ENCODE measurements at regions not wholly inside any gene's neighbourhood (a gene's known extent, or its start where the extent isn't known, plus 50 kb on each side); places are given as distances from the start of the nearest gene placed in this dataset.

GRCh38 chr9:99544526-99544925, 277.2 kb upstream of the NR4A3 start:
- no peak for DNase-seq (ENCODE audit: low read depth)

GRCh38 chr9:99549441-99549840, 272.2 kb upstream of the NR4A3 start:
- no peak for DNase-seq (ENCODE audit: low read depth)

GRCh38 chr9:99555792-99556191, 265.9 kb upstream of the NR4A3 start:
- no peak for DNase-seq (ENCODE audit: low read depth)

- no peak for DNase-seq (ENCODE audit: low read depth)
Measured at GRCh38 chr9:99556998-99557397, 264.7 kb upstream of the NR4A3 start.

- no peak for DNase-seq (ENCODE audit: low read depth)
Measured at GRCh38 chr9:99557816-99558215, 263.9 kb upstream of the NR4A3 start.

- no peak for DNase-seq (ENCODE audit: low read depth)
Measured at GRCh38 chr9:99559776-99560175, 261.9 kb upstream of the NR4A3 start.

- DNase-seq (ENCODE audit: low read depth), result no peak
Measured at GRCh38 chr9:99560561-99560960, 261.1 kb upstream of the NR4A3 start.

- no peak for DNase-seq (ENCODE audit: low read depth)
Measured at GRCh38 chr9:99561509-99561917, 260.2 kb upstream of the NR4A3 start.

- no peak for DNase-seq (ENCODE audit: low read depth)
Measured at GRCh38 chr9:99561961-99562565, 259.6 kb upstream of the NR4A3 start.

- DNase-seq (ENCODE audit: low read depth), result no peak
Measured at GRCh38 chr9:99563364-99563763, 258.3 kb upstream of the NR4A3 start.

GRCh38 chr9:99565203-99565602, 256.5 kb upstream of the NR4A3 start:
- DNase-seq (ENCODE audit: low read depth), result no peak

GRCh38 chr9:99567436-99567835, 254.2 kb upstream of the NR4A3 start:
- DNase-seq (ENCODE audit: low read depth), result no peak

- DNase-seq (ENCODE audit: low read depth), result no peak
Measured at GRCh38 chr9:99569840-99570239, 251.8 kb upstream of the NR4A3 start.

- DNase-seq (ENCODE audit: low read depth), result no peak
Measured at GRCh38 chr9:99572567-99572966, 249.1 kb upstream of the NR4A3 start.

GRCh38 chr9:99573085-99573484, 248.6 kb upstream of the NR4A3 start:
- DNase-seq (ENCODE audit: low read depth), result no peak

- no peak for DNase-seq (ENCODE audit: low read depth)
Measured at GRCh38 chr9:99573886-99574285, 247.8 kb upstream of the NR4A3 start.

- no peak for DNase-seq (ENCODE audit: low read depth)
Measured at GRCh38 chr9:99576002-99576401, 245.7 kb upstream of the NR4A3 start.

GRCh38 chr9:99576876-99577275, 244.8 kb upstream of the NR4A3 start:
- no peak for DNase-seq (ENCODE audit: low read depth)

- DNase-seq (ENCODE audit: low read depth), result no peak
Measured at GRCh38 chr9:99577351-99577750, 244.3 kb upstream of the NR4A3 start.

GRCh38 chr9:99578666-99579065, 243.0 kb upstream of the NR4A3 start:
- DNase-seq (ENCODE audit: low read depth), result no peak

- DNase-seq (ENCODE audit: low read depth), result no peak
Measured at GRCh38 chr9:99579964-99580363, 241.7 kb upstream of the NR4A3 start.

- DNase-seq (ENCODE audit: low read depth), result no peak
Measured at GRCh38 chr9:99582814-99583213, 238.9 kb upstream of the NR4A3 start.

GRCh38 chr9:99588299-99588698, 233.4 kb upstream of the NR4A3 start:
- no peak for DNase-seq (ENCODE audit: low read depth)

GRCh38 chr9:99588747-99589146, 232.9 kb upstream of the NR4A3 start:
- DNase-seq (ENCODE audit: low read depth), result no peak

- no peak for DNase-seq (ENCODE audit: low read depth)
Measured at GRCh38 chr9:99590410-99590809, 231.3 kb upstream of the NR4A3 start.
